GM12878 (cell line): ENCODE measurements at regions not wholly inside any gene's neighbourhood (a gene's known extent, or its start where the extent isn't known, plus 50 kb on each side); places are given as distances from the start of the nearest gene placed in this dataset.

ENCODE experiments used
- ATAC-seq: fragments of 200-7000 bp; cut with Tn5 transposase; 3 replicates; pipeline ENCODE4 v1.9.1; 2020; ENCODE audit warnings: mild to moderate bottlenecking, moderate library complexity
- BruUV-seq: library from RNA; stranded (reverse); fragments of 400-500 nt; replicated peaks from 2 replicates; lab custom pipeline; 2021; lab: Mats Ljungman, UMichigan
- CTCF ChIA-PET: fragments of 300-600 bp; sonication (Branson Sonifier 250); formaldehyde crosslinking; extraction: SDS; loops from one replicate; lab custom pipeline; 2021; ENCODE audit warnings: inconsistent platforms; lab: Yijun Ruan, JAX
- POLR2A ChIA-PET: fragments of 350-600 bp; formaldehyde crosslinking; extraction: SDS; loops from one replicate; lab custom pipeline; 2021; ENCODE audit warnings: inconsistent platforms; lab: Charles Lee
- RAD21 ChIA-PET: fragments of 300-600 bp; sonication (Branson Sonifier 250); formaldehyde crosslinking; loops from one replicate; lab custom pipeline; 2023; ENCODE audit warnings: antibody characterized with exemption; ENCODE audit not compliant: unreplicated experiment; lab: Charles Lee
- SMC1A ChIA-PET: fragments of 300-600 bp; sonication (Branson Sonifier 250); formaldehyde crosslinking; loops from one replicate; lab custom pipeline; 2023; ENCODE audit not compliant: unreplicated experiment, uncharacterized antibody; lab: Charles Lee
- DNase-seq: peaks from one replicate; pipeline ENCODE4 v3.0.0-alpha.2; 2011; ENCODE audit warnings: low read depth, low spot score
- FAIRE-seq: peaks from 3 replicates; lab custom pipeline; 2011; peaks lifted over from hg19 to GRCh38; lab: Jason Lieb, UNC
- H2AFZ ChIP-seq: 2 replicates; pipeline ENCODE4 v1.6.0; 2011; ENCODE audit warnings: low read depth, low read length, control low read depth; ENCODE audit not compliant: control insufficient read depth
- H3K27ac ChIP-seq: 2 replicates; pipeline ENCODE4 v1.5.1; 2011; ENCODE audit warnings: control low read depth; ENCODE audit not compliant: control insufficient read depth, insufficient read depth
- H3K27me3 ChIP-seq, 2 experiments: replicated peaks in 1 of 2; 2 replicates each; pipeline versions ENCODE4 v1.6.0 to v1.6.1; 2011; ENCODE audit warnings: low read length in 1 of 2; ENCODE audit not compliant: control insufficient read depth in 2 of 2, insufficient read depth in 2 of 2
- H3K36me3 ChIP-seq, 2 experiments: 2 replicates each; pipeline ENCODE4 v1.5.1; 2011; ENCODE audit warnings: low read length in 1 of 2; ENCODE audit not compliant: control insufficient read depth in 2 of 2, insufficient read depth in 2 of 2
- H3K4me1 ChIP-seq: 2 replicates; pipeline ENCODE4 v1.6.1; 2011; ENCODE audit warnings: mild to moderate bottlenecking, low read length, moderate library complexity, mixed read lengths; ENCODE audit not compliant: control insufficient read depth, insufficient read depth
- H3K4me2 ChIP-seq: 2 replicates; pipeline ENCODE4 v1.6.0; 2011; ENCODE audit warnings: control low read depth; ENCODE audit not compliant: control insufficient read depth, insufficient read depth
- H3K4me3 ChIP-seq: fragments of 200-600 bp; sonication (generic); 2 replicates; pipeline ENCODE4 v1.5.1; 2016
- H3K79me2 ChIP-seq: 2 replicates; pipeline ENCODE4 v1.6.0; 2011; ENCODE audit warnings: low read length; ENCODE audit not compliant: control insufficient read depth, insufficient read depth
- H3K9ac ChIP-seq: 2 replicates; pipeline ENCODE4 v1.8.0; 2011; ENCODE audit warnings: low read length, control low read depth, mixed read lengths; ENCODE audit not compliant: control insufficient read depth, insufficient read depth
- H3K9me3 ChIP-seq: replicated peaks from 3 replicates; pipeline ENCODE4 v1.5.1; 2011; ENCODE audit warnings: mild to moderate bottlenecking, low read length; ENCODE audit not compliant: control insufficient read depth, insufficient read depth
- H4K20me1 ChIP-seq: 2 replicates; pipeline ENCODE4 v1.6.0; 2011; ENCODE audit not compliant: control insufficient read depth, insufficient read depth
- IRF3 ChIP-seq: fragments of 450-650 bp; IDR thresholded peaks from 2 replicates; pipeline ENCODE4 v1.6.1; 2014; ENCODE audit warnings: mild to moderate bottlenecking
- MTA3 ChIP-seq: IDR thresholded peaks from 2 replicates; pipeline ENCODE4 v1.6.1; 2012; ENCODE audit warnings: low read length, inconsistent platforms, borderline replicate concordance
- NBN ChIP-seq: fragments of 450-650 bp; IDR thresholded peaks from 2 replicates; pipeline ENCODE4 v1.6.1; 2016
- NFXL1 ChIP-seq: fragments of 450-650 bp; IDR thresholded peaks from 2 replicates; pipeline ENCODE4 v1.6.1; 2017; ENCODE audit warnings: antibody characterized with exemption, mild to moderate bottlenecking, borderline replicate concordance
- NFYB ChIP-seq: IDR thresholded peaks from 2 replicates; pipeline ENCODE4 v1.6.1; 2011; ENCODE audit warnings: low read depth, mild to moderate bottlenecking, low read length, improper control_type of control experiment, moderate library complexity; ENCODE audit not compliant: insufficient read depth
- PAX8 ChIP-seq: fragments of 450-650 bp; IDR thresholded peaks from 2 replicates; pipeline ENCODE4 v1.6.1; 2017; ENCODE audit warnings: mild to moderate bottlenecking, moderate library complexity
- RAD51 ChIP-seq: fragments of 450-650 bp; IDR thresholded peaks from 2 replicates; pipeline ENCODE4 v1.6.1; 2016; ENCODE audit warnings: moderate library complexity, mild to moderate bottlenecking, inconsistent platforms
- SP1 ChIP-seq: IDR thresholded peaks from one replicate; pipeline ENCODE4 v1.6.1; 2011; ENCODE audit warnings: low read depth, low read length
- SREBF1 ChIP-seq: IDR thresholded peaks from 2 replicates; pipeline ENCODE4 v1.6.1; 2012; ENCODE audit warnings: mild to moderate bottlenecking, low read length
- STAT3 ChIP-seq: IDR thresholded peaks from 2 replicates; pipeline ENCODE4 v1.6.1; 2011; ENCODE audit warnings: low read depth, low read length, improper control_type of control experiment
- TCF12 ChIP-seq: IDR thresholded peaks from 2 replicates; pipeline ENCODE4 v1.6.1; 2011; ENCODE audit warnings: low read depth, mild to moderate bottlenecking, low read length
- WGBS: methylation state at CpG from one replicate; pipeline ENCODE4 v1.1.6; 2016; ENCODE audit warnings: low lambda C conversion rate; ENCODE audit not compliant: insufficient replicate concordance, insufficient coverage; ENCODE audit errors: missing lambda C conversion rate; 5-methylcytosine and 5-hydroxymethylcytosine counted together
- in situ Hi-C: fragments of 300-500 bp; cut with MboI; formaldehyde crosslinking; loops from 9 replicates; pipeline ENCODE4 v1.14.3; 2018; ENCODE audit warnings: mixed read lengths
- intact Hi-C: fragments of 100-400 bp; cut with micrococcal nuclease; formaldehyde crosslinking; loops from one replicate; pipeline ENCODE4 v1.14.2; 2022; ENCODE audit not compliant: unreplicated experiment
- TF ChIP-seq, protein P1 (sequence below): IDR thresholded peaks from 2 replicates; pipeline ENCODE4 v1.6.1; 2011; ENCODE audit warnings: mild to moderate bottlenecking, low read depth, low read length, moderate library complexity; ENCODE audit not compliant: insufficient replicate concordance

DNA sequence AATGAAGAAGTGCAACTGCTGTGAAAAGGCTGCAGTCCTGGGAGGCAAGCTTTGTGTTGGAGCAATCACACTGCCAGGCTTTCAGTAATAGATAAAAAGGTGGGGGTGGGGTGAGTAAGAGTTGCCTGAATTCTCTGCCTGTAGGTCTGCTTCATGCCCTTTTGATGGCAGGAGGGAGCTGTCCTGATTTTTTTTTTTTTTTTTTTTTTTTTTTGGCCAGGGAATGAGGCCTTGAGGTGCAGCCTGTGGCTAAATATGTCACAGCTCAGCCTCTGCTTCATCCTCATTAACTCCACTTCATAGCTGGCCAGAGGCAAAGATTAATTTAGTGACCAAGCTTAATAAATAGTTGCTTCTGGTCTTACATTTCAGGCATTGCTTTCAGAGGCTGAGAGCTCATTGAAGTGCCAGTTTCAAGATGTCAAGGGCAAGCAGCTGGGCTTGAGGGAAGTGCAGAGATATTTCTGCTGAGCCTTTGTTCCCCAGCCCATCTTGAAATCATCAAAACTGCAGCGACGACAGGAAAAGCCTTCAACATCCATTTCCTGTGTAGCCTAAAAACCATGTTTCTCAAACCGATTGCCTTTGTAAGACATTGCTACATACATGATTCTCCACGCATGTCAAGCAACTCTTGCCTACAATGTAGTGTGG, 134.7 kb downstream of the MACIR start:
- 51% methylated on average over 4 of the region's 4 CpGs for WGBS
- intact Hi-C loops = no loop called here
- CTCF ChIA-PET = interaction anchor here (0.7 to 1.6 kb wide), 3 partner anchors 28 to 160 kb away, joined by 3 read pairs; no protein-coding TSS in a partner anchor
- no peak overlapping the region for H3K4me3 ChIP-seq
- SMC1A ChIA-PET = interaction anchor here (1.3 kb wide), 1 partner anchor 38 kb away, joined by 3 read pairs; no protein-coding TSS in a partner anchor
- H3K4me1 ChIP-seq = no peaks in the 10 kb centered on the region
- RAD21 ChIA-PET = interaction anchor here (0.6 kb wide), 1 partner anchor 1150 kb away, joined by 3 read pairs; no protein-coding TSS in a partner anchor
- H3K27me3 ChIP-seq = peaks cover 0 to 2% of the 10 kb centered on the region in 2 experiments; a peak in 1 of 4 replicates
- peak; percentile 3 for DNase-seq
- H3K9me3 ChIP-seq = no peaks in the 10 kb centered on the region
- in situ Hi-C loops = no loop called here
- BruUV-seq = no TSS peak
- H4K20me1 ChIP-seq = no peaks in the 10 kb centered on the region
- no peaks in the 10 kb centered on the region for H3K79me2 ChIP-seq
- no peak overlapping the region for H3K27ac ChIP-seq
- H3K9ac ChIP-seq = no peak overlapping the region
- POLR2A ChIA-PET = no interaction called here
- no peak overlapping the region for H3K4me2 ChIP-seq
- no peaks in the 10 kb centered on the region for H3K36me3 ChIP-seq
- peak; percentile 31 for ATAC-seq
- H2AFZ ChIP-seq = peak overlapping the region; percentile 24; the same call in 1 of the 2 replicates
- FAIRE-seq = no peak
- TF ChIP-seq, protein P1, sequence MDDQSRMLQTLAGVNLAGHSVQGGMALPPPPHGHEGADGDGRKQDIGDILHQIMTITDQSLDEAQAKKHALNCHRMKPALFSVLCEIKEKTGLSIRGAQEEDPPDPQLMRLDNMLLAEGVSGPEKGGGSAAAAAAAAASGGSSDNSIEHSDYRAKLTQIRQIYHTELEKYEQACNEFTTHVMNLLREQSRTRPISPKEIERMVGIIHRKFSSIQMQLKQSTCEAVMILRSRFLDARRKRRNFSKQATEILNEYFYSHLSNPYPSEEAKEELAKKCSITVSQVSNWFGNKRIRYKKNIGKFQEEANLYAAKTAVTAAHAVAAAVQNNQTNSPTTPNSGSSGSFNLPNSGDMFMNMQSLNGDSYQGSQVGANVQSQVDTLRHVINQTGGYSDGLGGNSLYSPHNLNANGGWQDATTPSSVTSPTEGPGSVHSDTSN = no peak
- TF ChIP-seq NBN (no peak), STAT3 (no peak), NFYB (no peak), MTA3 (no peak), IRF3 (no peak), SREBF1 (no peak), NFXL1 (no peak), TCF12 (no peak), PAX8 (no peak), SP1 (no peak), RAD51 (no peak)
